ENCODE measurements at regions not wholly inside any gene's neighbourhood (a gene's known extent, or its start where the extent isn't known, plus 50 kb on each side); places are given as distances from the start of the nearest gene placed in this dataset.
"Not testable (repeated sequence)": the region's sequence is repeated elsewhere in the genome, so short reads cannot be mapped to it uniquely, and the experiment has no call there.

GRCh38 chr2:192534072-192534471 is 339.3 kb upstream of the TMEFF2 start:
- H3K4me1 ChIP-seq (ENCODE audit: insufficient read depth, low read length, poor library complexity, severe bottlenecking): peaks cover 21% of the 10 kb centered on the region
- DNase-seq (ENCODE audit: low spot score): no peak
- no peaks in the 10 kb centered on the region for H3K27me3 ChIP-seq (replicated peaks; ENCODE audit: insufficient read depth, low read depth, low read length, poor library complexity)
- CTCF ChIA-PET: no interaction called here
- no peak overlapping the region for H3K27ac ChIP-seq (ENCODE audit: low read depth, low read length, poor library complexity, severe bottlenecking)
- intact Hi-C loops (cut with micrococcal nuclease; ENCODE audit: unreplicated experiment): no loop called here
- POLR2A ChIA-PET (ENCODE audit: low non-redundant PET): no interaction called here
- no peaks in the 10 kb centered on the region for H3K9me3 ChIP-seq (ENCODE audit: low read depth, low read length, poor library complexity, severe bottlenecking)
- BruUV-seq (replicated peaks): no TSS peak
- no peaks in the 10 kb centered on the region for H3K36me3 ChIP-seq (ENCODE audit: insufficient read depth, low read length, poor library complexity, severe bottlenecking)
- no peak for TF ChIP-seq EZH2 (IDR thresholded peaks at IDR 0.05; ENCODE audit: borderline replicate concordance, low read depth, low read length, poor library complexity, severe bottlenecking)
- TF ChIP-seq CTCF (conservative IDR thresholded peaks at IDR 0.05; ENCODE audit: low read depth, low read length): no peak
- no peak overlapping the region for H3K4me3 ChIP-seq (ENCODE audit: low read depth, low read length, poor library complexity, severe bottlenecking)

- CTCF ChIA-PET; DNase-seq (ENCODE audit: low spot score); H3K27ac ChIP-seq (ENCODE audit: low read depth, low read length, poor library complexity, severe bottlenecking); intact Hi-C loops (cut with micrococcal nuclease; ENCODE audit: unreplicated experiment); H3K4me1 ChIP-seq (ENCODE audit: insufficient read depth, low read length, poor library complexity, severe bottlenecking); H3K4me3 ChIP-seq (ENCODE audit: low read depth, low read length, poor library complexity, severe bottlenecking); H3K36me3 ChIP-seq (ENCODE audit: insufficient read depth, low read length, poor library complexity, severe bottlenecking); H3K27me3 ChIP-seq (replicated peaks; ENCODE audit: insufficient read depth, low read depth, low read length, poor library complexity); BruUV-seq (replicated peaks); H3K9me3 ChIP-seq (ENCODE audit: low read depth, low read length, poor library complexity, severe bottlenecking): not testable (repeated sequence)
- POLR2A ChIA-PET (ENCODE audit: low non-redundant PET): interaction anchor here (0.6 kb wide), 1 partner anchor 17 kb away, joined by 3 read pairs; no protein-coding TSS in a partner anchor
Observed at GRCh38 chr2:192524642-192525251, 330.0 kb upstream of the TMEFF2 start.

GRCh38 chr2:192524214-192524613 is 329.5 kb upstream of the TMEFF2 start:
- POLR2A ChIA-PET (ENCODE audit: low non-redundant PET); CTCF ChIA-PET; H3K27me3 ChIP-seq (replicated peaks; ENCODE audit: insufficient read depth, low read depth, low read length, poor library complexity); BruUV-seq (replicated peaks); H3K4me1 ChIP-seq (ENCODE audit: insufficient read depth, low read length, poor library complexity, severe bottlenecking); DNase-seq (ENCODE audit: low spot score); H3K27ac ChIP-seq (ENCODE audit: low read depth, low read length, poor library complexity, severe bottlenecking); H3K9me3 ChIP-seq (ENCODE audit: low read depth, low read length, poor library complexity, severe bottlenecking); H3K4me3 ChIP-seq (ENCODE audit: low read depth, low read length, poor library complexity, severe bottlenecking); H3K36me3 ChIP-seq (ENCODE audit: insufficient read depth, low read length, poor library complexity, severe bottlenecking); intact Hi-C loops (cut with micrococcal nuclease; ENCODE audit: unreplicated experiment): not testable (repeated sequence)

GRCh38 chr2:192515937-192516336 is 321.2 kb upstream of the TMEFF2 start:
- CTCF ChIA-PET: no interaction called here
- POLR2A ChIA-PET (ENCODE audit: low non-redundant PET): no interaction called here
- BruUV-seq (replicated peaks): no TSS peak
- no peak overlapping the region for H3K4me3 ChIP-seq (ENCODE audit: low read depth, low read length, poor library complexity, severe bottlenecking)
- DNase-seq (ENCODE audit: low spot score): no peak
- no peaks in the 10 kb centered on the region for H3K4me1 ChIP-seq (ENCODE audit: insufficient read depth, low read length, poor library complexity, severe bottlenecking)
- no peaks in the 10 kb centered on the region for H3K9me3 ChIP-seq (ENCODE audit: low read depth, low read length, poor library complexity, severe bottlenecking)
- H3K27me3 ChIP-seq (replicated peaks; ENCODE audit: insufficient read depth, low read depth, low read length, poor library complexity): no peaks in the 10 kb centered on the region
- no peak overlapping the region for H3K27ac ChIP-seq (ENCODE audit: low read depth, low read length, poor library complexity, severe bottlenecking)
- TF ChIP-seq CTCF (conservative IDR thresholded peaks at IDR 0.05; ENCODE audit: low read depth, low read length) (no peak), EZH2 (IDR thresholded peaks at IDR 0.05; ENCODE audit: borderline replicate concordance, low read depth, low read length, poor library complexity, severe bottlenecking) (no peak)
- intact Hi-C loops (cut with micrococcal nuclease; ENCODE audit: unreplicated experiment): no loop called here
- H3K36me3 ChIP-seq (ENCODE audit: insufficient read depth, low read length, poor library complexity, severe bottlenecking): no peaks in the 10 kb centered on the region
